Endothelial cell (in vitro differentiated cells): ENCODE measurements at regions not wholly inside any gene's neighbourhood (a gene's known extent, or its start where the extent isn't known, plus 50 kb on each side); places are given as distances from the start of the nearest gene placed in this dataset.

Experiments
- DNase-seq: peaks from one replicate; pipeline ENCODE4 v3.0.0; 2021; ENCODE audit warnings: low spot score
- H3K27ac Mint-ChIP-seq: one replicate; pipeline ENCODE4 v1.8.0; 2021; ENCODE audit warnings: mixed read lengths, inconsistent platforms; ENCODE audit not compliant: unreplicated experiment
- H3K27me3 Mint-ChIP-seq: one replicate; pipeline ENCODE4 v1.8.0; 2021; ENCODE audit warnings: mild to moderate bottlenecking, moderate library complexity, mixed read lengths, inconsistent platforms; ENCODE audit not compliant: unreplicated experiment
- H3K36me3 Mint-ChIP-seq: one replicate; pipeline ENCODE4 v1.8.0; 2021; ENCODE audit warnings: mild to moderate bottlenecking, low read depth, mixed read lengths, inconsistent platforms; ENCODE audit not compliant: unreplicated experiment
- H3K4me1 Mint-ChIP-seq: one replicate; pipeline ENCODE4 v1.8.0; 2021; ENCODE audit warnings: mild to moderate bottlenecking, mixed read lengths, inconsistent platforms; ENCODE audit not compliant: unreplicated experiment
- H3K4me3 Mint-ChIP-seq: one replicate; pipeline ENCODE4 v1.8.0; 2021; ENCODE audit warnings: mild to moderate bottlenecking, mixed read lengths, inconsistent platforms; ENCODE audit not compliant: unreplicated experiment
- H3K9me3 Mint-ChIP-seq: one replicate; pipeline ENCODE4 v1.8.0; 2021; ENCODE audit warnings: mixed read lengths, inconsistent platforms; ENCODE audit not compliant: unreplicated experiment
- CTCF ChIP-seq: fragments of 200-600 bp; sonication (generic); IDR thresholded peaks from one replicate; pipeline ENCODE4 v1.5.0; 2021; ENCODE audit warnings: antibody characterized with exemption; ENCODE audit not compliant: unreplicated experiment

DNA sequence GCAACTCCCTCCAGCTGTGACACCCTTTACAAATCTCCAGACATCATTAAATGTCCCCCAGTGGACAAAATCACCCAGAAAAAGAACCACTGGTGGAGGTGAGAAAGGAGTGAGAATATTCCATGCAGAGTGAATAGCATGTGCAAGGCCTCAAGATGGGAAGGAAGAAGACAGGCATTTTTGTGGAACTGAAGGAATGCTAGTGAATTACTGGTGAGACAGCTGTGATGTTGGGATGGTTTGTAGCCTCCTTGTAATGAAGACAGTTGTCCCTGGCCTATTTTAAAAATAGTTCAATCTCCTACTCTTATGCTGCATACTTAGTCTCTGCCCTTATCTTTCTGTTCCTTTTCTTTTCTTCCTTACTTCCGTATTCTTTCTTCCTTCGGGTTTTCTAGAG is 124.9 kb upstream of the RPS23 start:
- no peak overlapping the region for H3K27ac Mint-ChIP-seq
- no peak for TF ChIP-seq CTCF
- H3K36me3 Mint-ChIP-seq: peaks cover 5% of the 10 kb centered on the region

GRCh38 chr5:82399111-82399510 is 121.0 kb upstream of the RPS23 start:
- no peak for DNase-seq
- Mint-ChIP-seq H3K36me3 (no peaks in the 10 kb centered on the region), H3K27ac (no peak overlapping the region), H3K27me3 (peaks cover 2% of the 10 kb centered on the region), H3K4me3 (no peak overlapping the region), H3K9me3 (no peaks in the 10 kb centered on the region), H3K4me1 (no peaks in the 10 kb centered on the region)
- no peak for TF ChIP-seq CTCF

More for the DNA sequence above, 124.9 kb upstream of the RPS23 start:
- Mint-ChIP-seq H3K27me3 (peaks cover 2% of the 10 kb centered on the region), H3K4me1 (peaks cover 12% of the 10 kb centered on the region), H3K4me3 (no peak overlapping the region), H3K9me3 (peaks cover 5% of the 10 kb centered on the region)
- no peak for DNase-seq

GRCh38 chr5:82397741-82398320 is 119.7 kb upstream of the RPS23 start:
- H3K27me3 Mint-ChIP-seq: peaks cover under 1% of the 10 kb centered on the region
- no peak for DNase-seq
- H3K27ac Mint-ChIP-seq: no peak overlapping the region
- no peaks in the 10 kb centered on the region for H3K36me3 Mint-ChIP-seq
- TF ChIP-seq CTCF: no peak
- no peak overlapping the region for H3K4me3 Mint-ChIP-seq
- H3K9me3 Mint-ChIP-seq: no peaks in the 10 kb centered on the region
- no peaks in the 10 kb centered on the region for H3K4me1 Mint-ChIP-seq

DNA sequence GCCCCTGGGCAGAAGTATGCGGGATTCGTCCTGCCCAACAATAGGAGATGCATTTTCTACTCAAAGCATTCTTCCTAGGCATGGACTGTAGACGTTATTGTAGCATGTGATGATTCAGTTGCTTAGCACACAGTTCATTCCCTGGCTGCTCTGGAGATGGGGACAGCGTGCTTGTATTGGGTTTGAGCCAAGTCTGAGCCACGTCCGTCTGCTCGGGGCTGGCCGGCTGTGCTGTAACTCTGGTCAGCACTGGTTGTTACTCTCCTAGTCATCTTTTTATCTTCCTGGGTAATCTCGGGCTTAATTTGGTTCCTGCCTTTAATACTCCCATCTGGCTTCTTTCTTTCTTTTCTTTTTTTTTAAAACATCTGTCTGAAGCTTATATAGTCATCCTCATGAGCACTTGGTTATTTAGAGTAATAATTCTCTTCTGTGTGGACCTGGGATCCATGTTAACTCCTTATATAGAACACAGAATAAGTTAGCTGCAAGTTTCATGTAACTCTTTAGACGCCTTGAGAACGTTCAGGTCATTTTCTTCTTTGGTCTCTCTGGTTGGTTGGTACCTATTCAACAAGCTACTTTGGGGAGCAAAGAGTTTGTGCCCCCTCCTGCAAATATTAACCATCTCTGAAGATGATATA is 118.8 kb upstream of the RPS23 start:
- TF ChIP-seq CTCF: no peak
- H3K36me3 Mint-ChIP-seq: no peaks in the 10 kb centered on the region
- no peak overlapping the region for H3K4me3 Mint-ChIP-seq

GRCh38 chr5:82396396-82396795 is 118.2 kb upstream of the RPS23 start:
- Mint-ChIP-seq H3K9me3 (no peaks in the 10 kb centered on the region), H3K4me3 (no peak overlapping the region), H3K4me1 (no peaks in the 10 kb centered on the region), H3K27ac (no peak overlapping the region), H3K36me3 (no peaks in the 10 kb centered on the region), H3K27me3 (no peaks in the 10 kb centered on the region)
- DNase-seq: no peak
- TF ChIP-seq CTCF: no peak

More for the DNA sequence above, 118.8 kb upstream of the RPS23 start:
- Mint-ChIP-seq H3K9me3 (no peaks in the 10 kb centered on the region), H3K27ac (no peak overlapping the region), H3K27me3 (no peaks in the 10 kb centered on the region), H3K4me1 (no peaks in the 10 kb centered on the region)
- DNase-seq: no peak
